ENCODE measurements at regions not wholly inside any gene's neighbourhood (a gene's known extent, or its start where the extent isn't known, plus 50 kb on each side); places are given as distances from the start of the nearest gene placed in this dataset.

DNA sequence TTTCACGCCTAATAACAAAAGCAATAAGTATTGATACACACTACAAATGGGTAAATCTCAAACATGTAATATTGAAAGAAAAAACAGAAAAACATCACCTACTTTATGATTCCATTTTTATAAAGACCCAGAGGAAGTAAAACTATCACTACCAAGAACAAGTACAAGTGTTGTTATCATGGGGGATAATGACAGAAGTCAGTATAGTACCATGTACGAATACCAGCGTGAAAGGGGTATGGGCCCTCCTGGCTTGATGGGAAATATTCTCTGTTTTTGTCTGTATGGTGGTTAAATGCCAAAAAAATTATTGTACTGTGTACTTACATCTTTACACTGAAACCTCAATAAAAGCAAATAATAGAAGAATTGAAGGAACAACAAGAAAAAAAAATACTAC, 665.7 kb downstream of the TMEM182 start:
- no peaks in the 10 kb centered on the region for H3K36me3 ChIP-seq (ENCODE audit: insufficient read depth, low read length)
- no peak overlapping the region for H3K4me2 ChIP-seq (ENCODE audit: low read depth, low read length, poor library complexity, severe bottlenecking)
- H3K9ac ChIP-seq (ENCODE audit: low read depth, low read length, poor library complexity, severe bottlenecking) = no peak overlapping the region
- H3K4me3 ChIP-seq (ENCODE audit: low read length, poor library complexity, severe bottlenecking) = no peak overlapping the region
- H3K4me1 ChIP-seq (ENCODE audit: insufficient read depth, low read length, poor library complexity, severe bottlenecking) = no peaks in the 10 kb centered on the region
- H4K20me1 ChIP-seq (ENCODE audit: insufficient read depth, low read length, poor library complexity, severe bottlenecking) = no peaks in the 10 kb centered on the region
- TF ChIP-seq, protein P1, sequence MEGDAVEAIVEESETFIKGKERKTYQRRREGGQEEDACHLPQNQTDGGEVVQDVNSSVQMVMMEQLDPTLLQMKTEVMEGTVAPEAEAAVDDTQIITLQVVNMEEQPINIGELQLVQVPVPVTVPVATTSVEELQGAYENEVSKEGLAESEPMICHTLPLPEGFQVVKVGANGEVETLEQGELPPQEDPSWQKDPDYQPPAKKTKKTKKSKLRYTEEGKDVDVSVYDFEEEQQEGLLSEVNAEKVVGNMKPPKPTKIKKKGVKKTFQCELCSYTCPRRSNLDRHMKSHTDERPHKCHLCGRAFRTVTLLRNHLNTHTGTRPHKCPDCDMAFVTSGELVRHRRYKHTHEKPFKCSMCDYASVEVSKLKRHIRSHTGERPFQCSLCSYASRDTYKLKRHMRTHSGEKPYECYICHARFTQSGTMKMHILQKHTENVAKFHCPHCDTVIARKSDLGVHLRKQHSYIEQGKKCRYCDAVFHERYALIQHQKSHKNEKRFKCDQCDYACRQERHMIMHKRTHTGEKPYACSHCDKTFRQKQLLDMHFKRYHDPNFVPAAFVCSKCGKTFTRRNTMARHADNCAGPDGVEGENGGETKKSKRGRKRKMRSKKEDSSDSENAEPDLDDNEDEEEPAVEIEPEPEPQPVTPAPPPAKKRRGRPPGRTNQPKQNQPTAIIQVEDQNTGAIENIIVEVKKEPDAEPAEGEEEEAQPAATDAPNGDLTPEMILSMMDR (conservative IDR thresholded peaks at IDR 0.05; ENCODE audit: low read length) = no peak
- no peak for TF ChIP-seq EZH2phosphoT487 (IDR thresholded peaks at IDR 0.05; ENCODE audit: borderline replicate concordance)
- H3K27me3 ChIP-seq (ENCODE audit: insufficient read depth, low read length, poor library complexity, severe bottlenecking) = no peaks in the 10 kb centered on the region
- 0 out of 2 replicates have a peak, but pooled peaks cover under 1% of the 10 kb centered on the region for H3K9me2 ChIP-seq (replicated peaks; ENCODE audit: low read depth, low read length)
- H3K79me2 ChIP-seq (ENCODE audit: insufficient read depth, low read length) = no peaks in the 10 kb centered on the region
- no peak overlapping the region for H2AFZ ChIP-seq (ENCODE audit: low read length)
- no peaks in the 10 kb centered on the region for H3K9me3 ChIP-seq (ENCODE audit: insufficient read depth, low read depth, low read length)
- no peaks in the 10 kb centered on the region for H3F3A ChIP-seq (ENCODE audit: low read depth)

DNA sequence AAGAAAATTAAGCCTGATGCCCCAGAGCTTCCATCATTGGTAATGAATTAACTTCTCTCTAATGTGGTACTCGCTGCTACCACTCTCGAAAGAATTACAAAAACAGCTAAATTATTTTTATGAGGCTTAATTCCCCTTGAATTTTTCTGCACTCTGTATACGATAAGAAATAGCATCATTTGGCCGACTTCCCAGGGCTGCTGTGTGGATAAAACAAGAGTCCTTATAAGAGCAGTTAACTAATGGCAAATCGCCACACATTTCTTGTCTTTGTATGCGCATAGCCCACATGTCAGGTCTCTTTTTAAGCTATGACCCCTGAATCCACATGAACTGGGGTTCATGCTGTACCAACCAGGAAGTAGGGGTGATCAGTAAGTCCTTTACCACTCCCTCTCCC, 668.4 kb downstream of the TMEM182 start:
- Histone ChIP-seq H4K20me1 (ENCODE audit: insufficient read depth, low read length, poor library complexity, severe bottlenecking) (no peaks in the 10 kb centered on the region), H3K79me2 (ENCODE audit: insufficient read depth, low read length) (no peaks in the 10 kb centered on the region), H3K9me2 (replicated peaks; ENCODE audit: low read depth, low read length) (no peaks in the 10 kb centered on the region), H3K36me3 (ENCODE audit: insufficient read depth, low read length) (no peaks in the 10 kb centered on the region), H3F3A (ENCODE audit: low read depth) (no peaks in the 10 kb centered on the region), H3K4me2 (ENCODE audit: low read depth, low read length, poor library complexity, severe bottlenecking) (no peak overlapping the region), H2AFZ (ENCODE audit: low read length) (no peak overlapping the region), H3K4me3 (ENCODE audit: low read length, poor library complexity, severe bottlenecking) (no peak overlapping the region), H3K9ac (ENCODE audit: low read depth, low read length, poor library complexity, severe bottlenecking) (no peak overlapping the region), H3K27me3 (ENCODE audit: insufficient read depth, low read length, poor library complexity, severe bottlenecking) (no peaks in the 10 kb centered on the region), H3K9me3 (ENCODE audit: insufficient read depth, low read depth, low read length) (no peaks in the 10 kb centered on the region), H3K4me1 (ENCODE audit: insufficient read depth, low read length, poor library complexity, severe bottlenecking) (no peaks in the 10 kb centered on the region)
- TF ChIP-seq, protein P1 (conservative IDR thresholded peaks at IDR 0.05; ENCODE audit: low read length) = no peak
- TF ChIP-seq EZH2phosphoT487 (IDR thresholded peaks at IDR 0.05; ENCODE audit: borderline replicate concordance) = no peak

DNA sequence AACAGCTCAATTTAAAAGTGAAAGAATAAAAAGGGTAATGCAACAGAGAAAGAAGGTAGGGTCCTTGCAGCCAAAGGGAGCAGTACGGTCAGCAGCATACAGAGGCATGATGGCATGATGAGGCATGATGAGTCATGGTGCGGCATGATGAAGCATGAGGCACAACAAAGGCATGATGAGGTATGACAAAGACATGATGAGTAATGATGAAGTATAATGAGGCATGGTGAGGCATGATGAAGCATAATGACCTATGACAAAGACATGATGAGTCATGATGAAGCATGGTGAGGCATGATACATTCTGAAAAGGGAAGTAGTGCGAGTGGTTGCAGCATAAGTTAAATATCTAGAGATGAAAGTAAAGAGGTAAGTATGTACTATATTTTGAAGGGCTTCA, 673.2 kb downstream of the TMEM182 start:
- TF ChIP-seq, protein P1 (conservative IDR thresholded peaks at IDR 0.05; ENCODE audit: low read length) = no peak
- TF ChIP-seq EZH2phosphoT487 (IDR thresholded peaks at IDR 0.05; ENCODE audit: borderline replicate concordance) = no peak
- Histone ChIP-seq H3K9me3 (ENCODE audit: insufficient read depth, low read depth, low read length) (no peaks in the 10 kb centered on the region), H3K9ac (ENCODE audit: low read depth, low read length, poor library complexity, severe bottlenecking) (no peak overlapping the region), H3K4me1 (ENCODE audit: insufficient read depth, low read length, poor library complexity, severe bottlenecking) (no peaks in the 10 kb centered on the region), H3F3A (ENCODE audit: low read depth) (no peaks in the 10 kb centered on the region), H3K4me3 (ENCODE audit: low read length, poor library complexity, severe bottlenecking) (no peak overlapping the region), H4K20me1 (ENCODE audit: insufficient read depth, low read length, poor library complexity, severe bottlenecking) (no peaks in the 10 kb centered on the region), H2AFZ (ENCODE audit: low read length) (no peak overlapping the region), H3K27me3 (ENCODE audit: insufficient read depth, low read length, poor library complexity, severe bottlenecking) (no peaks in the 10 kb centered on the region), H3K79me2 (ENCODE audit: insufficient read depth, low read length) (no peaks in the 10 kb centered on the region), H3K9me2 (replicated peaks; ENCODE audit: low read depth, low read length) (no peaks in the 10 kb centered on the region), H3K4me2 (ENCODE audit: low read depth, low read length, poor library complexity, severe bottlenecking) (no peak overlapping the region), H3K36me3 (ENCODE audit: insufficient read depth, low read length) (no peaks in the 10 kb centered on the region)
